MM.1S (cell line): ENCODE measurements at regions not wholly inside any gene's neighbourhood (a gene's known extent, or its start where the extent isn't known, plus 50 kb on each side); places are given as distances from the start of the nearest gene placed in this dataset.

Experiments
- EZH2 ChIP-seq: fragments of 300-600 bp; sonication (generic); optimal IDR thresholded peaks from 2 replicates; pipeline ENCODE3; 2017; ENCODE audit warnings: low read depth, mild to moderate bottlenecking, antibody characterized with exemption, low read length, mixed read lengths
- EZH2phosphoT487 ChIP-seq: fragments of 300-600 bp; sonication (generic); IDR thresholded peaks from 2 replicates; pipeline ENCODE4 v1.6.1; 2018; ENCODE audit warnings: antibody characterized with exemption, low read length
- TF ChIP-seq, protein P1 (sequence below): fragments of 300-600 bp; sonication (generic); IDR thresholded peaks from 2 replicates; pipeline ENCODE4 v1.5.1; 2016; ENCODE audit warnings: antibody characterized with exemption, low read length, mixed read lengths

GRCh38 chr18:73514449-73514848, 633.2 kb downstream of the FBXO15 start:
- TF ChIP-seq, protein P1, sequence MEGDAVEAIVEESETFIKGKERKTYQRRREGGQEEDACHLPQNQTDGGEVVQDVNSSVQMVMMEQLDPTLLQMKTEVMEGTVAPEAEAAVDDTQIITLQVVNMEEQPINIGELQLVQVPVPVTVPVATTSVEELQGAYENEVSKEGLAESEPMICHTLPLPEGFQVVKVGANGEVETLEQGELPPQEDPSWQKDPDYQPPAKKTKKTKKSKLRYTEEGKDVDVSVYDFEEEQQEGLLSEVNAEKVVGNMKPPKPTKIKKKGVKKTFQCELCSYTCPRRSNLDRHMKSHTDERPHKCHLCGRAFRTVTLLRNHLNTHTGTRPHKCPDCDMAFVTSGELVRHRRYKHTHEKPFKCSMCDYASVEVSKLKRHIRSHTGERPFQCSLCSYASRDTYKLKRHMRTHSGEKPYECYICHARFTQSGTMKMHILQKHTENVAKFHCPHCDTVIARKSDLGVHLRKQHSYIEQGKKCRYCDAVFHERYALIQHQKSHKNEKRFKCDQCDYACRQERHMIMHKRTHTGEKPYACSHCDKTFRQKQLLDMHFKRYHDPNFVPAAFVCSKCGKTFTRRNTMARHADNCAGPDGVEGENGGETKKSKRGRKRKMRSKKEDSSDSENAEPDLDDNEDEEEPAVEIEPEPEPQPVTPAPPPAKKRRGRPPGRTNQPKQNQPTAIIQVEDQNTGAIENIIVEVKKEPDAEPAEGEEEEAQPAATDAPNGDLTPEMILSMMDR: no peak
- TF ChIP-seq EZH2 (no peak), EZH2phosphoT487 (no peak)
